DMS53 treated with DMSO at 0.1 percent for 48 hours (cell line): ENCODE measurements at regions not wholly inside any gene's neighbourhood (a gene's known extent, or its start where the extent isn't known, plus 50 kb on each side); places are given as distances from the start of the nearest gene placed in this dataset.

Experiments used
- DNase-seq: peaks from one replicate; lab custom pipeline; 2025; ENCODE audit not compliant: unreplicated experiment; lab: John Stamatoyannopoulos, UW

GRCh38 chr5:52392321-52392720, 395.4 kb upstream of the ITGA1 start:
- no peak for DNase-seq

- no peak for DNase-seq
Observed at GRCh38 chr5:52409835-52410234, 377.9 kb upstream of the ITGA1 start.

- DNase-seq, result no peak
Observed at GRCh38 chr5:52419357-52419756, 368.4 kb upstream of the ITGA1 start.

- DNase-seq, result no peak
Observed at GRCh38 chr5:52427615-52428014, 360.1 kb upstream of the ITGA1 start.

- no peak for DNase-seq
Observed at GRCh38 chr5:52428977-52429489, 358.7 kb upstream of the ITGA1 start.

GRCh38 chr5:52441768-52442167, 345.9 kb upstream of the ITGA1 start:
- DNase-seq, result no peak

GRCh38 chr5:52443187-52443586, 344.5 kb upstream of the ITGA1 start:
- DNase-seq, result no peak

GRCh38 chr5:52448111-52448510, 339.6 kb upstream of the ITGA1 start:
- DNase-seq, result peak; percentile 21

- no peak for DNase-seq
Observed at GRCh38 chr5:52449516-52449915, 338.2 kb upstream of the ITGA1 start.

GRCh38 chr5:52452098-52452497, 335.6 kb upstream of the ITGA1 start:
- DNase-seq, result no peak

GRCh38 chr5:52453176-52453575, 334.5 kb upstream of the ITGA1 start:
- no peak for DNase-seq

GRCh38 chr5:52455920-52456319, 331.8 kb upstream of the ITGA1 start:
- no peak for DNase-seq

GRCh38 chr5:52457810-52458209, 329.9 kb upstream of the ITGA1 start:
- no peak for DNase-seq

GRCh38 chr5:52466113-52466512, 321.6 kb upstream of the ITGA1 start:
- DNase-seq, result no peak

- DNase-seq, result no peak
Observed at GRCh38 chr5:52466749-52467520, 320.8 kb upstream of the ITGA1 start.

GRCh38 chr5:52468976-52469375, 318.7 kb upstream of the ITGA1 start:
- DNase-seq, result no peak

- DNase-seq, result no peak
Observed at GRCh38 chr5:52469420-52469819, 318.3 kb upstream of the ITGA1 start.

- no peak for DNase-seq
Observed at GRCh38 chr5:52469835-52470234, 317.9 kb upstream of the ITGA1 start.

- DNase-seq, result no peak
Observed at GRCh38 chr5:52476346-52476745, 311.4 kb upstream of the ITGA1 start.

GRCh38 chr5:52481201-52481600, 306.5 kb upstream of the ITGA1 start:
- DNase-seq, result peak; percentile 41

GRCh38 chr5:52481851-52482250, 305.9 kb upstream of the ITGA1 start:
- DNase-seq, result peak; percentile 35

GRCh38 chr5:52491071-52491787, 296.5 kb upstream of the ITGA1 start:
- peak; percentile 98 for DNase-seq
